Activated naive CD8-positive, alpha-beta T cell treated with anti-CD3 and anti-CD28 coated beads, Interleukin-2, amount 10 ng/mL, durations not matched to agents 7 days and 5 days (primary cell): ENCODE measurements at regions not wholly inside any gene's neighbourhood (a gene's known extent, or its start where the extent isn't known, plus 50 kb on each side); places are given as distances from the start of the nearest gene placed in this dataset.
A peak's percentile ranks its signal among the peaks of the same experiment; 100 is the strongest.

Source experiments
- ATAC-seq: fragments of 150-1000 bp; cut with Tn5 transposase; one replicate; pipeline ENCODE4 v1.10.0; 2021; ENCODE audit warnings: low read depth, moderate library complexity
- POLR2A ChIA-PET: fragments of 350-600 bp; sonication (Branson Sonifier 250); formaldehyde crosslinking; loops from one replicate; lab custom pipeline; 2021; ENCODE audit warnings: antibody characterized with exemption; lab: Charles Lee
- DNase-seq: peaks from one replicate; pipeline ENCODE4 v3.0.0; 2021
- H3K27ac Mint-ChIP-seq: one replicate; pipeline ENCODE4 v1.8.0; 2022; ENCODE audit warnings: mild to moderate bottlenecking, mixed read lengths
- H3K27me3 Mint-ChIP-seq: one replicate; pipeline ENCODE4 v1.8.0; 2022; ENCODE audit warnings: mild to moderate bottlenecking, moderate library complexity, mixed read lengths
- H3K36me3 Mint-ChIP-seq: one replicate; pipeline ENCODE4 v1.8.0; 2021; ENCODE audit warnings: mild to moderate bottlenecking, mixed read lengths
- H3K4me1 Mint-ChIP-seq: one replicate; pipeline ENCODE4 v1.8.0; 2021; ENCODE audit warnings: mixed read lengths
- H3K4me3 Mint-ChIP-seq: one replicate; pipeline ENCODE4 v1.8.0; 2022; ENCODE audit warnings: mild to moderate bottlenecking, moderate library complexity, mixed read lengths
- H3K9me3 Mint-ChIP-seq: one replicate; pipeline ENCODE4 v1.8.0; 2021; ENCODE audit warnings: mixed read lengths

DNA sequence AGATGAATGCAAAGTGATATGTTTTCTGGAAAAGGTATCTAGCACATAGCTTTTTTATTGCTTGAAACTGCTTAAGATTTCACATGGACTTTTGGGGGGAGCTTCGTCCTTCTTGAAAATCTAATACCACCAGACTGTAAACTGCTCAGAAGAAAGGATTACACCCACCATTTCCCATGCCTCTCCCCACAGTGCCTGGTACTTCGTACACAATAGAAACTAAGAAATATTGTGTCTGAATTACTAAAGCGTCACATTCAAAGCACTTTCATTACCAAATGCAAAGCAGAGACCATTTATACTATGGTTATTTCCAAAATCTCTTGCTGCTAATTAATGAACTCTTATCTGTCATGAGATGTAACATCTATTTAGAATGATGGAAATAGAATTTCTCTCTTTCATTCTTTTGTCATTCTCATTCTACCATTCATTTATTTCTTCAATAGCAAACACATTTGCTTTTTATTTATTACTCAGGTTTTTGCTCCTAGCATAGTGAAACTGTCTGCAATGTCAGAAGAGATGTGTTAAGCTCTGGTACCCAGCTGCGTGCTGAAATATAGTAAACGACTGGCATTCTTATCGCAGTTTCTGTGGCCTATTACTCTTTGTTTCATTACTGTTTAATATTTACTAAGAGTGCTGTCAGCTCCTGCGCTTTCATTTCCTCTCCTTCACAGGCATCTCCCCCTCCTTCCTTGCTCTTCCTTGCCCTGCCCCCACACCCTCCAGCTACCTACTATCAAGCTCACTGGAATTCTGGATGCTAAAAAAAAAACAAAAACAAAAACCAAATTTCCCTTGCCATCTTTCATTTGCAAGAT is 51.4 kb upstream of the RAPGEF2 start:
- Mint-ChIP-seq H3K4me3 (no peak overlapping the region), H3K4me1 (peaks cover 8% of the 10 kb centered on the region), H3K36me3 (no peaks in the 10 kb centered on the region), H3K9me3 (no peaks in the 10 kb centered on the region), H3K27ac (peak overlapping the region; percentile 55), H3K27me3 (peaks cover 8% of the 10 kb centered on the region)
- ATAC-seq (no peak), DNase-seq (no peak)
- POLR2A ChIA-PET: interaction anchor here (0.6 kb wide), 1 partner anchor 50 kb away, joined by 3 read pairs; no protein-coding TSS in a partner anchor

DNA sequence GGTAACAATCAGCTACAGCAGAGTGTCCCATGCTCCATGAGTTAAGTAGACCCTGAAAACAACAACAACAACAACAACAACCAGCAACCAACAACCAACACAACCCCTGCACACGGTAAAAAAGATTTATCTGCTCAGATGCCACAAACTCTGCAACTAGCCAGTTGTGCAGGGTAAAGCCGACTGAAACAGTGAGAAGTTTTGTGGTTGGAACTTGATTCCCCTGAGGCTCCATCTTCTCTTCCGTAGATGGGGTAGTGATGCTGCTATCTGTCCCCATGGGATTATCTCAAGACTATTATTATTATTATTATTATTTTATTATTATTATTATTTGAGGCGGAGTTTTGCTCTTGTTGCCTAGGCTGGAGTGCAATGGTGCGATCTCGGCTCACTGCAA is 50.6 kb upstream of the RAPGEF2 start:
- H3K9me3 Mint-ChIP-seq: no peaks in the 10 kb centered on the region
- H3K4me3 Mint-ChIP-seq: no peak overlapping the region
- no peak for ATAC-seq
- no peak for DNase-seq
- POLR2A ChIA-PET: no interaction called here
- H3K27ac Mint-ChIP-seq: no peak overlapping the region
- no peaks in the 10 kb centered on the region for H3K36me3 Mint-ChIP-seq
- H3K27me3 Mint-ChIP-seq: peaks cover 10% of the 10 kb centered on the region
- H3K4me1 Mint-ChIP-seq: peaks cover 7% of the 10 kb centered on the region
